NCI-H446 treated with DMSO at 0.1 percent for 48 hours (cell line): ENCODE measurements at regions not wholly inside any gene's neighbourhood (a gene's known extent, or its start where the extent isn't known, plus 50 kb on each side); places are given as distances from the start of the nearest gene placed in this dataset.
A peak's percentile ranks its signal among the peaks of the same experiment; 100 is the strongest.
"Not testable (repeated sequence)": the region's sequence is repeated elsewhere in the genome, so short reads cannot be mapped to it uniquely, and the experiment has no call there.

Source experiments
- DNase-seq: peaks from one replicate; lab custom pipeline; 2025; lab: John Stamatoyannopoulos, UW

DNA sequence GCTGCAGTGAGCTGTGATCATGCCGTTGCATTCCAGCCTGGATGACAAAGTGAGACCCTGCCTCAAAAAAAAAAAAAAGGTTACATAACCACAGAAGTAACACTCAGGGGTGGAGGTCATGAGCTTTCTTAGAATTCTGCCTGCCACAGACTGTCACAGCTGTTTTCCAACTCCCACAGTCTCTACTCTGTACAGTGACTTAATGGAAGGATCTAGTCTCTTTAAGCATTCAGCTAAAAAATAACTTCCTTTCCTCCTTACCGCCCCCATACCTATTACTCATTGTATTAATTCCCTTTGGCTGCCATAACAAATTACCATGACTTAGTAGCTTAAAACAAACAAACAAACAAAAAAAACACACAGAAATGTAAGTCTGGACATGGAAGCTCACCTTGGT, 99.6 kb upstream of the UBE2E1 start:
- DNase-seq, result no peak

DNA sequence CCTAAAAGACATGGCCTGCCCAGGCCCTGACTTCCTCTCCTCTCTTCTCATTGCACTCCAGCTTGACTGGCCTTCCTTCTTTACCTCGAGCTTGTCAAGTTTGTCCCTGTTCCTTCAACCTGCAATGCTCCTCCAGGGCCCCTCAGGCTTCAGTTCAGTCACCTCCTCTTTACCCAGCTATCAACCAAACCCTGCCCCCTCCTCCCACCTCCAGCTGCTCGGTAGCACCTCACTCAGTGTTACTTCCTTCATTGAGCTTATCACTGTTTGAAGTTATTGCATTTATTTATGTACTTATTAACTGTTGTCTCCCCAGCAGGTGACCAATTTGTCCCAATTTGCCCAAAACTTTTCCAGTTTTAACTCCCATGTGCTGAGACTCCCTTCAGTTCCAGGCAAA, 95.8 kb upstream of the UBE2E1 start:
- DNase-seq, result no peak

DNA sequence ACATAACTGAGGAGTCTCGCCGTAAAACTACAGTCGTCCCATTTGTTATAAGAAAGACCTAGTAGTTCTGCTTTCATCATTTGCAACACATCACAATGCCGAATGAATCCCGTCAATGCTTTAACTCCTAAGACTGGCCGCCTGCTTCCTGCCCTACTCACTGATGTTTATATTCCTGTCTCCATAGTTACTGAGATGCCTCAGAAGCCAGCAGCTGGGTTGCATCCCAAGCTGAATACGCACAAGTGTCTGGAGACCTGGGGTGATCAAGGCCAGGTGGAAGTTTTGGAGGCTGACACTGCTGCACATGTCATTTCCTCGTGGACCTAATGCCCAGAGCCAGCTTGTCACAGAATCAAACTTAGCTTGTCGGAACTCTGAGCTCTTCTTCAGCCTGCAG, 95.2 kb upstream of the UBE2E1 start:
- no peak for DNase-seq

DNA sequence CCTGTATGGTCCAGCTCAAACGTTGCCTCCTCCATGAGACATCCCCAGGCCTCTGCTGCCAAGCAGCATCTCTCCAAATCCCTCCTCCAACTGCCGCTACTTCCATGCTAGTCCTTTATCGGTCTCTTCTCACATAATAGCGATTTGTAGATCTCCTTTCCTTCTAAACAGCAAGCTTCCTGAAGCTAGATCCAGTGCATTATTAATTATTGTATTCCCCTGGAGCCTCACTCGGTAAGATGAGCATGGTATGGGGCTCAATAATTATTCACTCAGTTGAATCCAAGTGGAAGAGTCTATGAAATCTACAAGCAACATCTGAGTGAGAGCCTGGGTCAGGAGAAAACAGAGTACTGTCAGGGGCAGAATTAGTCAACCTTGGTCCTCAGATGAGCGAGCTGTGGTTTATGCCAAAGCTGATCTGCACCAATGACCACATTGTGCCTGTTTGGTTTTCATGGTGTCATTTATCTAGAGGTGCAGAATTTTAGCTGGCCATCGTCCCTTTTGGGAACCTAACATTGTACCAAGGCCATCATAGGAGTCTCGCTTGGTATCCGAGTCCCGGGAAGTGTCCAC, 93.8 kb upstream of the UBE2E1 start:
- no peak for DNase-seq

DNA sequence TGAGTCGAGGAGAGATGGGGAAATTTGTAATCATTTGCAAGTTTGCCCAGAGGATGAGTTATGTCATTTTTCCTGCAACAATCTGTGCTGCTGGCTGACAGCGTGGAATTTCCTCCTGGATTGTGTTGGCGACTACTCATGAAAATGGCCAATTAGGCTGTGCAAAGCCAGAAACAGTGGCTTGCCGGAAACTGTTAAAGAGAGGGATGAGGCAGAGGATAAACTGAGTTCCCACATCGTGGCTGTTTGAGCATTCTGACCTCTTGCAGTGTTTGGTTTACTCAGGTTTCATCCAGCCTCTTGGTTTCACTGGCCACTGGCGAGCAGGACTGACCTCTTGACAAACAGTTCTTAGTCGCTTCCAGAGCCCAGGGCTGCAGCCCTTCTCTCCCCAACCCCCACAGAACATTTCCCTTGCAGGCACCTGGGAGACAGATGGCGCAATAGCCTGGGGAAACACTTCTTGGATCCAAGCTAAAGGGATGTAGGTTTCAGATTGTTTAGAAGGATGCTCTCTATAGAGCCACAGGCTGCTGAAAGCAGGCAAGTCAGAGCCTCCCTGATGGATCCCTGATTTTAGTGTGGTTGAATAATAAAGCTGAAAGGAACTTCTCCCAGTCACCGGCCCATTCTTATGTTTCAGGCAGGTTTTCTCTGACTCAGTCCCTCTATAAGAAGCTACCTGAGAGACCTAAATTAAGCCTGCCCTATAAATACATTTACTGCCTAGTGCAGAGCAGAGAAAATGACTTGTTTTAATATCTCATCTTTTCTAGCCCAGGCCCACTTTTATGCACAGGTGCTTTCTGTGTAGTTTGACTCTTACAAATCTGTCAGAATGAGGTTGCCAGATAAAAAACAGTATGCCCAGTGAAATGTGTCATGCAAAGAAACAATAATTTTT, 92.8 kb upstream of the UBE2E1 start:
- DNase-seq, result peak; percentile 47

DNA sequence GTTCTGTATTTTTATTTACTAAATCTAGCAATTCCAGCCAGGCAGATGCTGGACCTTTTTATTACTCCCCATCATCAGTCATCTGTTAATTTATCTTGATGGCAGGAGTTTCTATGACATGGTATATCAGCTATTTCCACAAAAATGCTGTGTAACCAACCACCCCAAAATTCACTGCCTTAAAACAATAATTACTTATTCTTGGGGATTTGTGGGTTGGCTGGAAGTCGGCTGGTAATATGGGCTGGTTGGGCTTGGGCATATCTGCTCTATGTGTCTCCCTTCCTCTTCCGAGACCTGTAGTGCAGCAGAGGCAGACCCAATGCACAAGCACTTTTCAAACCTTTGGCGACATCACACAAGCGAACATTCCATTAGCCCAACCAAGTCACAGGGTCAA, 92.1 kb upstream of the UBE2E1 start:
- no peak for DNase-seq

DNA sequence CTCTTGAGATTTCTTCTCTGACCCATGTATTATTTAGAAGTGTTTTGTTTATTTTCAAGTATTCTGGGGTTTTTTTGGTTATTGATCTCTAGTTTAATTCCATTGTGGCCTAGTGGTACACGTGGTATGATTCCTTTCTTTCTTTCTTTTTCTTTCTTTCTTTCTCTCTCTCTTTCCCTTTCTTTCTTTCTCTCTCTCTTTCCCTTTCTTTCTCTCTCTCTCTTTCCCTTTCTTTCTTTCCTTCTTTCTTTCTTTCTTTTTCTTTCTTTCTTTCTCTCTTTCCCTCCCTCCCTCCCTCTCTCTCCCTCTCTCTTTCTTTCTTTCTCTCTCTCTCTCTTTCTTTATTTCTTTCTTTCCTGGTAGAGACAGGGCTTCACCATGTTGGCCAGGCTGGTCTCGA, 85.7 kb upstream of the UBE2E1 start:
- DNase-seq, result no peak

DNA sequence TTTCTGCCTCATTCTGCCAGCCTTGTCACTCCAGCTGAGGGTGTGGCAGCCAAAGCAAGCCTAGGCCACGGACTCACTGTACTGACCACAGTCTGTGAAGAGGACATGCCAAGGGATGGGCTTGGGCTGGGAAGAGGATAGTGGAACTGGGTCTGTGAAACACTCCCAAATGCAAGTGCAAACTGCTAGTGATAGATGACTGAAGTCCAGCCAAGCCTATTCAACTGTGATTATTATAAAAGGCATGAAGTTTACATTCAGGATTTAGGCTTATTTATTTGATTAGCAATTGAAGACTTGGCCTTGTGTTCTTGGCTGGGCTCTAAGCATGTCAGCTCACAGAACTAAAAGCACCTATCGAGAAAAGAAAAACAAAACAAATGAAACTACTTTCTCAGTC, 84.9 kb upstream of the UBE2E1 start:
- DNase-seq, result no peak

DNA sequence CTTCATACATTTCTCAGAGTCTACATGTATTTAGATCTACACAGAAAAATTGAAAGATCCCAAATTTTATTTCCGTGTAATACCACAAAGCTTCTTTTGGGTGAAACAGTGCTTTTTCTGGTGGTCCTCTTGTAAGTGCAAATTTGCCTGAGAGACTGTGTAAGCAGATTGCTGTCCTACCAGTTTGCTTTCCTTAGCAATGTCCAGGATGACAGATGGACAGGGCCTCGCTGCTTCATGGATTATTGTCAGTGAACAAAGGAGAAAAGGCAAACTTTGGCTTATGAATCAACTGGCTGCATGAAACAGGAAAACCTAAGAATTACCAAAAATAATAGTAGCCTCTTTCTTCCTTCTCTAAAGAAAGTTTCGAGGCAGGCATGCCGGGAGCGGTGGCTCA, 82.6 kb upstream of the UBE2E1 start:
- no peak for DNase-seq

DNA sequence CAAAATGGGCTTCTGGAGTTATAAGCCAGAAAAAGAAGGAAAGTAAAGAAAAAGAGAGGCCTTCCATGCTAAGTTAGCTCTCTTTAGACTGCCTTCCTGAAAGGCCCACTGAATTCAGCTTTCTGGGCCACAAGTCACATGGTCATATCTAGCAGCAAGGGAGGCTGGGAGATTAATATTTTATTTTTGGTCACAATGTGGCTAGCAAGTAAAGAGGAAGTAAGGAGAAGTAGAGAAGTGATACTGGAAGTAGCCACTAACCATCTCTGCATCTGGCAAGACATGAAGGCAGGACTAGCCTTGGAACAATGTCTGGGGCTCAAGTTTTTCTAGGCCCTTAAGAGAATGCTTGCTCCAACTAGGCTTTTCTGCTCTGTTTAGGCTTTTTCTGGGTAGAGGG, 81.8 kb upstream of the UBE2E1 start:
- DNase-seq, result no peak

DNA sequence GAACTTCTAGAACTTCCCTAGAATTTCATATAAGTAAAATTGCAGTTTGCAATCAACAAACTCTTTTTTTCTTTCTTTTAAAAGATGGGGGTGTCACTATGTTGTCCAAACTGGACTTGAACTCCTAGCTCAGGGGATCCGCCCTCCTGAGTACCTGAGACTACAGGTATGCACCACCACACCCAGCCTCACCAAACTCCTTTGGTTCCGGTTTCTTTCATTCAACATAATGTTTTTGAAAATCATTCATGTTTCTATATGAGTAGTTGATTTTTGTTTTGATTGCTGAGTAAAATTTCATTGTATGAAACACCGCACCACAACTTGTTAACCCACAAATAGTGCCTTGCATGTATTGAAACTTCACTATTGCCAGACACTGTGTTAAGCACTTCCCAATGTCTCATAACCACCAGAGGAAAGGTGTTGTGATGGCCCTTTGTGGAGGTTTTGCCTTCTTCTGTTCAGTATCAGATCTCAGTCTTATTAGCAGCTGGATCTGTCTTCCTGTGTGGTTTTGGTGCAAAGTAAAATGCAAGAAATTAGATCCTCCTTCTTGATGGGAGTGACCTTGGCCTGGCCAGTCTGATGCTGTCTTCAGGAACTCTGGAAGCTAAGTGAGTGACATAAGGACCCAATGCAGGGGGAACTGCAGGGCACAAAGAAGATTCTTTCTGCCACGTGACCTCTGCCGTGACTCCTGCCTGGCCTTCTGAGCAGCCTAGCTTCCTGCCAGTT, 78.8 kb upstream of the UBE2E1 start:
- DNase-seq, result no peak

DNA sequence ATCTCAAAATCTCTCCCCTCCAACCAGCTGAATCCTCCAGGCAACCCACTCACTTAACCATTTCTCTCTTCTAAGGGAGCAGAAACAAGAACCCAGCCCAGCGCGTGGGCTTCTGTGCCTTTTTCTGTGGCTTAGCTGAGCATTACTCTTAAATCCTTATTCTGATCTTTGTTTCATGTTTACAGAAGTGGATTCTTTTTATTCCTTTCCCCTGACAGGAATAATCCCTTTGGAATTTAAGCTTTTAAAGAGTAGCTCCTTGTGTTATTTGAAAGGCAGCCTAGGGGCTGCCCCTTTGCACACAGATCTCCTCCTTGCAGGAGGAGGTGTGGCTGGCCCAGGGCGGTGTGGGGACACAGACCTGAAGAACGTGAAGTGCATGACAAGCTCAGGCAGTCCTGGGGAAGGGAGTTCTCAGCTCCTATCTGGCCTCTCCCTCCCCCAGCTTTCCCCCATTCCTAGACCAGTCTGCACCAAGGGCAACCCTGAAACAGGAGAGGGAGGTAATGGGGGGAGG, 77.1 kb upstream of the UBE2E1 start:
- DNase-seq, result no peak

DNA sequence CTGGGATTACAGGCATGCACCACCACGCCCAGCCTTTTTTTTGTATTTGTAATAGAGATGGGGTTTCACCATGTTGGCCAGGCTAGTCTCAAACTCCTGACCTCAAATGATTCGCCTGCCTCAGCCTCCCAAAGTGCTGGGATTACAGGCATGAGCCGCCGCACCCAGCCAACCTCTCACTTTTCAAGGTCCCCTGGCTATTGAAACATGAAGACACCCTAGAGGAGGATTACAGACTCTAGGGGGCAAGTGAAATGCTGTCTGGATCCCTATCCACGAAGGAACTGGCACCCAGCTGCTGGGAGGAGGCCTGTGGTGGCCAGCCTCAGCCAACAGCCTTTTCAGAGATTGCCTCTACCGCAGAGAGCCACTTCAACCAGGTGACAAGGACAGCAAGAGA, 76.4 kb upstream of the UBE2E1 start:
- not testable (repeated sequence) for DNase-seq

DNA sequence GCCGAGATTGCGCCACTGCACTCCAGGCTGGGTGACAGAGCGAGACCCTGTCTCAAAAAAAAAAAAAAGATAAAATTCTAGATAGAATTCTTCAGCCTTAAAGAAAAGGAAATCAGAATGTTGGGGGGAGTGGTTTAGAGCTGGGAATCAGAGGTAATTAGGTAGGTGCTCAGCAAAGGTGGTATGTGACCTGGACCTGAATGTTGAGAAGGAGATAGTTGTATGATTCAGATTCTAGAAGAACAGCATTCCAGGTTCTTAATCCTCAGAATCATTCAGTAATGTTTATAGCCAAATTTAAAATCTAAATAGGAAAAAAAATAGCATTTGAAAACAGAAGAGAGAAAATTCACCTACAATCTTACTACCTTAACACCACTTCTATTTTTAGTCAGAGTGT, 71.3 kb upstream of the UBE2E1 start:
- no peak for DNase-seq

DNA sequence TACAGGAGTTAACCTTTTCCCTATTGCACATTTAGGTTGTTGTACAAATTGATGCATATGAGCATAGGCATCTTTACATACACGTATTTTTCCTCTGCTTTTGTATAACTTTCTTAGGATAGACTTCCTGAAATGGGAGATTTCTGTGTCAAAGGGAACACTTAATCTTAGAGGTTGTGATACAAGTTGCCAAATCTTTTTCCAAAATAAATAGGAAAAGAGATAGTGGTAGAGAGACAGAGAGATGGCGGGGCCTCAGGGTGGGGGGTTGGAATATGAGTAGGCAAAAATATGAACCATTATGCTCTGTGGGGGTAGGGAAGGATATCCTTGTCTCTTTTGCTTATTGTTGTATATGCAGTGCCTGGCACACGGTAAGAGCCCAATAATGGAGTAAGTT, 70.7 kb upstream of the UBE2E1 start:
- DNase-seq, result no peak

DNA sequence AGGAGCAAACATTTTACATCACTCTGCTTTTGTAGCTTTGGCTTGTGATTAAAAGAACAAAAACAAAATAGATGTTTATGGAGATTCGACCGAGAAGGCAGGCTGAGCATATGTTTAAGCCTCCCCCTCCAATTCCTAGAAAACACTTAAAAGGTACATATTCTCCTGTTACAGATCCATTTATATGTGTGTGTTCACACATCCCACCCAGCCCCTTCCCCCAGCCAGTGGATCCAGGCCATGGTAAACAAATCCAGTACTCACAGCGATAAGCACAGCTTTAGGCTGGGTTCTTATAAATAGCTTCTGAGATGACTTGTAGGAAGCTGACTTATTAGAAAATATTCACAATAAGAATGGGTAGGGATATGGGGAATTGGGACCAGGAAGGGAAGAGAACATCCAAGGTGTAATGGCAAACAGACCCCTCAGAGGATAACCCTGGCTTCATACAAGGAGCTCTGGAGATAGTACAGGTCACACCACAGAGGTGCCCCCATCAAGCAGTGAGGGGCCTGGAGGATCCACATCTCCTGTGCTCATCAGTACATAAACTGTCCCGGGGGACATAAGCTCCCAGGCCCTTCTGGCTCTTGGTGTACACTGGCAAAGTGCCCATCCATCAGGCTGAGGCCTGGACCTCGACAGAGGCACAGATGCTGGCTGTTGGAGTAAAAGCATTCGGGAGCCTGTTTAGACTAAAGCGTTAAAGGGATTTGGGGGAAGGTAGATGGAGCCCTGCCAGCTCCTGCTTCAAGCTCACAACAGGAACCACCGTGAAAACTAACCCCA, 70.0 kb upstream of the UBE2E1 start:
- peak; percentile 87 for DNase-seq

DNA sequence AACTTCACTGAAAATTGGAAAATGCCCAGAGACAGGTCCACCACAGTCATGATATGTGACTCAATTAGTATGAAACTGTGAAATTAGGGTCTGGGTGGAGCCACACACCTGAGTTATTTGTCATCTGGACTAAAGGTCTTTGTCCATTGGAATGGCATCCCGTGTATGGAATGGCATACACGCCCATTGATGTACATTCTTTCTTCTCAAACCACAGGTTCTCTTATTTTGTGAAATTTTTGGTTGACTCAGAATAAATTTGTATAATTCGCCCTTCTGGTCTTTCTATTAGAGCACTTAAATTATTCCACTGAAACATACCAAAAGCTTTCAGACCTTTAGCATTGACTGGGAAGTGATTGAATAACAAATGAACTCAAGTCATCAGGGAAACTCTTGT, 66.8 kb upstream of the UBE2E1 start:
- DNase-seq, result no peak

DNA sequence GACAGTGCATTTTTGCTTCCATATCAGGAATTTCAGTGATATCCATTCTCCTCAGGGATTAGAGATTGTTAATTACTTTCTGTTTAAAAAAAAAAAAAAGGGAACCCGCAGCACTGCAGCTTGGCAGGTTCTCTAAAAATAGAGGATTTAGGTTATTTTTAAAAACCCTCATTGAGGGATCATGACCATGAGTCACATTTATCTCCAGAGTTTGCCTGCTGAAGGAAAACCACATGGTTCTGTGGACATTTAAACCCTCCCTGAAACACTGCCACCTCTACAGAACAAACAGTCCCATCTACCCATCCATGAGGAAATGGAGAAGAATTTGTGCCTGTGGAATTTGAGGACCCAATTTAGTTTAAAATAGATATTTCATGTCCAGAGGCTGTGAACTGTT, 66.2 kb upstream of the UBE2E1 start:
- DNase-seq, result no peak

DNA sequence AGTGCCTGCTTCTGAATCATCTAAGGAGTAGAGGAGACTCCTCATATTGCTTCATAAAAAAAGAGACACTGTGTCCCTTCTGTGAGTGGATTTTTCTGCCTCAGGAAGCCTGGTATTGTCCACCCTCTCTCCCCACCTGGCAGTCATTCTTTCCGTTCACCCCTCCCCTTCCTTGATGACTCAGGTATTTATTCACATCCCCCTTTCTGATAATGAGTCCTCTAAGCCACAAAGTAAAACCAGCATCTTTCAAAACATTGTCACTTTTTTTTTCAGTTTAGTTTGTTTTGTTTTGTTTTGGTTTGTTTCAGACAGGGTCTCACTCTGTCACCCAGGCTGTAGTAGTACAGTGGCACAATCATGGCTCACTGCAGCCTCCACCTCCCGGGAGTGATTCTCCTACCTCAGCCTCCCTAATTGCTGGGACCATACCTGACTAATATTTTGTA, 65.2 kb upstream of the UBE2E1 start:
- no peak for DNase-seq

DNA sequence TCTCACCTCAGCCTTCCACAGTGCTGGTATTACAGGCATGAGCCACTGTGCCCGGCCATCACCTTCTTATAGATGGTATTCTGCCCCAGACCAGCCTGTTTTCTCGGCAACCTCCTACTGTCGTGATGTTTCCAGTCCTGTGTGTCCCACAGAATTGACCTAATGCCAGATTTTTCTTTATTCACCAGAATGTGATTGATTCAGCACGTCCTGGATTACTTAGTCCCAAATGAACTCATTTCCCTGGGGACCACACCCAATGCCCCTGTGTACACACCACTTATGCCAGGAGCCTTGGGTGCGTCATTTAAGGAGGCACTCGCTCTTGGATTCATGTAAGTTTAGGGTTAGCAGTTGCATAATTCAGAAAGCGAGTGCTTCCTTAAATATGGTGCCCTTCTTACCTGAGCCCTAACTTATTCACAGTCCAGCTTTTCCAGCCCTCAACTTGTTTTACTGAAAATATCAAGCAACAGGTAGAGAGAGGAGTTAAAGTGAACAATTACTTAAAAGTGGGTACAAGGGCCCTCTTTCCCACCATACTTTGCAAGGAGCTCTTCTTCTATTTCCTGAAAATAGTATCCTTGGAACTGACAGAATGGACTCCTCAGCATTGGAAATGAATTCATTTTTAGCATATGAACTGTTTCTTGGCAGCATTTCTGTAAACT, 64.6 kb upstream of the UBE2E1 start:
- DNase-seq, result no peak

DNA sequence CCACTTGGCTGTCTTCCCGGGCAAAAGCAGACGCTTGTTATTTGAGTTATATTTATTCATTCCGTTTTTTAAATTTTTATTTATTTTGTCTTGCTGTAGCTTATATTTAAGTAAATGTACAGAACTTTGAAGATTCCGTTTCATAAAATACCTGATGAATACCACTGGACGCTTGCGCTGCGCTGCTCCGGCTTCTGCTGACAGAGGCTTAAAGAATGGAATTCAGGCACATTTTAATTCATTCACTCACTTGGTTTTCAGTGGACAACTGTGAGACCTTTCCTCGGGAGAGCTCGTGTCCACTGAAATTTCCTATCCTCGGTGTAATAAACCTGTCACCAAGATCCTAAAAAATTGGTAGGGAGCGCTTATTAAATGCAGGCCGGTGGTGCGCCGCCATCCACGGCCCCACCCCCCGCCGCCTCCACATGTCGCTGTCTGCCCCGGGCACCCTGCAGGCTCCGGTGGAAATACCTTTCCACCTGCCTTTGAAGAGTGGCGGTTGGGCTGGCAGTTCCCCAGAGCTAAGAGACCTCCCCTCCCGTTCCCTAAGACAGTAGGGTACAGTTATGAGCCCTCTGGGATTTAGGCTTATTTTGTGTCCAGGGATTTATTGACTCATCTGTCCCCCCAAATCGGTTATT, 62.5 kb upstream of the UBE2E1 start:
- no peak for DNase-seq
